DMS53 treated with DMSO at 0.1 percent for 48 hours (cell line): ENCODE measurements at regions not wholly inside any gene's neighbourhood (a gene's known extent, or its start where the extent isn't known, plus 50 kb on each side); places are given as distances from the start of the nearest gene placed in this dataset.
"Not testable (repeated sequence)": the region's sequence is repeated elsewhere in the genome, so short reads cannot be mapped to it uniquely, and the experiment has no call there.

Source experiments
- DNase-seq: peaks from one replicate; lab custom pipeline; 2025; ENCODE audit not compliant: unreplicated experiment; lab: John Stamatoyannopoulos, UW

DNA sequence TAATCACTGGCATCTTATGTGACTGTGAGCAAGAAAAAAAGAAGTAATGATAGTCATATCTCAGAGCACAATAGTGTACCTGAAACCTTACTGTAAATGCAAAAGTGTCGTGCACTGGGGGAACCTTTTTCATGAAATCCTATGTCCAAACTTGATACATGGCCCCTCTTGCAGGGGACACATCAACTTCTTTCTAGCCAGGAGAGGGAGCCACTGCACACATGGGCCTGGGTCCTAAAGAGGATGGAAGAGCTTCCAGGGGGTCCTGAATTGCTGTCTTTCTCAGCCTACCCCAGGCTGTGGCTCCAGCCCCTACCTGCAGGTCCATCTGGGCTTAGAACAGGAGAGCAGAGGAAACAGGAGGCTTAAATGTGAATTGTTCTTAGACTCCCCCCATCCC, 165.7 kb downstream of the SOD2 start:
- DNase-seq, result no peak

GRCh38 chr6:159525445-159526025, 167.5 kb downstream of the SOD2 start:
- no peak for DNase-seq

DNA sequence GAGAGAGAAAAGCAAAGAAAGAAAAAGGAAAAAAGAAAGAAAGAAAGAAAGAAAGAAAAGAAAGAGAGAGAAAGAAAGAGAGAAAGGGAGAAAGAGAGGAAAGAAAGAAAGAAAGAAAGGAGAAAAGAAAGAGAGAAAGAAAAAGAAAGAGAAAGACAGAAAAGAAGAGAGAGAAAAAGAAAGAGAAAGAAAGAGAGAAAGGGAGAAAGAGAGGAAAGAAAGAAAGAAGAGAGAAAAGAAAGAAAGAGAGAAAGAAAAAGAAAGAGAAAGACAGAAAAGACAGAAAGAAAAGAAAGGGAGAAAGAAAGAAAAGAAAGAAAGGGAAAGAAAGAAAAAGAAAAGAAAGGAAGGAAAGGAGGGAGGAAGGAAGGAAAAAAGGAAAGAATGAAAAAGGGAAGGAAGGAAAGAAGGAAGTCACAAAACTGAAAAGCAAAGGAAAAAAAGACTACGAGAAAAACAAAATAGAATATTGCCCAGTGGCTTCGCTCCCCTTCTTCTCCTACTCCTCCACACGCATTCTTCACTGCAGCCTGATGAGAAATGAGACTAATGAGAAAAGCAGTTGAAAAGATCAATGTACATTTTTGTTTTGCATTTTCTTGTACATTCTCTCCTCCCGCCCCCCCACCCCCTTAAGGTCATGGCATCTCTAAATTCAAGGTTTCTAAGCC, 170.0 kb downstream of the SOD2 start:
- no peak for DNase-seq

- DNase-seq, result no peak
Measured at GRCh38 chr6:159521962-159522361, 171.1 kb downstream of the SOD2 start.

DNA sequence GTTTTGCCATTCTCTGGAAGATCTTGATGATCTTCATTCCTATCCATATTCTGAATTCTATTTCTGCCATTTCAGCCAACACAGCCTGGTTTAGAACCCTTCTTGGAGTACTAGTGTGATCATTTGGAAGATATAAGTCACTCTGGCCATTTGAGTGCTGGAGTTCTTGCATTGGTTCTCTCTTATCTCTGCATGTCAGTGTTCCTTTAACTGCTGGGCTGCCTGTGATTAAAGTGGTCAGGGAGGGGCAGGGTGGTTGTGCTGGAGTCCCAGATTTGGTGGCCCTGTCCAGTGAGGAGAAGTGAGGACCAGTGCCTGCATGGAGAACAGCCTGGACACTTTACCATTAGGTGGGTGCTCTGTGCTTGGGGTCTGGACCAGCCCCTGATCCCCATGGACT, 173.0 kb downstream of the SOD2 start:
- DNase-seq, result no peak

- not testable (repeated sequence) for DNase-seq
Measured at GRCh38 chr6:159515811-159516210, 177.2 kb downstream of the SOD2 start.

- DNase-seq, result no peak
Measured at GRCh38 chr6:159513914-159514313, 179.1 kb downstream of the SOD2 start.

- no peak for DNase-seq
Measured at GRCh38 chr6:159513074-159513720, 179.8 kb downstream of the SOD2 start.

- no peak for DNase-seq
Measured at GRCh38 chr6:159512571-159512970, 180.5 kb downstream of the SOD2 start.

GRCh38 chr6:159512104-159512503, 180.9 kb downstream of the SOD2 start:
- no peak for DNase-seq

DNA sequence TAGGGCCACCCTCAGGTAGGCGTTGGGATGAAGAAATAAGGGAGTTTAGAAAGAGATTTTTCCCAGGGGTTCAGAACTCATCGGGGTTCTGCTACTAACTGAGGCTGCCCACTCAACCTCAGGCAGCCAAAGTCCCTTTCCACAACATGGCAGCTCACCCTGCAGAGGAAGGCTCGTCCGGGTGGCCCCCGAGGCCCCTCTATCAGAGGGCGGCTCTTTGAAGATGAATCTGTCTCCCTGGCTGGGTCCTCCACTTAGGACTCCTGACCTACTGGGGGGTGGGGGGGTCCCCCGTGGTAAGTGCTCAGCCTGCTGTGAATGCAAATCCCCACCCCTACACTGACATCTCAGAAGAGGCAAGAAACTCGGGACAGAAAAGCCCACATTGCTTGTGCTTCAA, 182.9 kb downstream of the SOD2 start:
- DNase-seq, result no peak

DNA sequence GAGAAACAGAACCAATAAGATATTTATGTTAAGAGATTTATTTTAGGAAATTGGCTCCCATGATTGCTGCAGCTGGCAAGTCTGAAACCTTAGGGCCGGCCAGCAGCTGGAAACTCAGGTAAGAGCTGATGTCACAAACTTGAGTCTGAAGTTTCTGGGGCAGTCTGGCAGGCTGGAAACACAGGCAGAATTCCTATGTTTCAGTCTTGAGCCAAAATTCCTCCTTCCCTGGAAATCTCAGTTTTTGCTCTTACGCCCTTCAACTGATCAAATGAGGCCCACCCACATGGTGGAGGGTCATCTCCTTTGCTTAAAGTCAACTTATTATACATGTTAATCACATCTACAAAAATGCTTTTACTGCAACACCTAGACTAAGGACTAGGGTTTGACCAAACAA, 184.1 kb downstream of the SOD2 start:
- no peak for DNase-seq

DNA sequence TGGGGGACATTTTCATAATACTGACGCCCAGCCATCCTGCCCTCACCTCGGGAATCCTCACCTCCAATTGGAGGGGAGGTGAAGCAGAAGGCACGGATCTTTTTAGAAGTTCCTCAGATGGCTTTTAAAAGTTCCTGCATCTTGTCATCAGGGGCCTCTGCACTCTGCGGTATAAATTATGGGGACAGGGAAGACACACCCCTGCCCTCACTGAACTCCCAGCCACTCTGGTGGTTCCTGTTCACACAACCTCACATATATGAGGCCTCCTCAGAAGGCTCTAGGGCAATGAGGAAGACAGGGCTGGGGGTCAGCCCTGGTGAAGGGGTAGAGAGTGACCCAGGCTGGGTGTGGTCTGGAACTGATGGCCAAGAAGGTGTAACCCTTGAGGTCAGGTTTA, 187.0 kb downstream of the SOD2 start:
- no peak for DNase-seq

DNA sequence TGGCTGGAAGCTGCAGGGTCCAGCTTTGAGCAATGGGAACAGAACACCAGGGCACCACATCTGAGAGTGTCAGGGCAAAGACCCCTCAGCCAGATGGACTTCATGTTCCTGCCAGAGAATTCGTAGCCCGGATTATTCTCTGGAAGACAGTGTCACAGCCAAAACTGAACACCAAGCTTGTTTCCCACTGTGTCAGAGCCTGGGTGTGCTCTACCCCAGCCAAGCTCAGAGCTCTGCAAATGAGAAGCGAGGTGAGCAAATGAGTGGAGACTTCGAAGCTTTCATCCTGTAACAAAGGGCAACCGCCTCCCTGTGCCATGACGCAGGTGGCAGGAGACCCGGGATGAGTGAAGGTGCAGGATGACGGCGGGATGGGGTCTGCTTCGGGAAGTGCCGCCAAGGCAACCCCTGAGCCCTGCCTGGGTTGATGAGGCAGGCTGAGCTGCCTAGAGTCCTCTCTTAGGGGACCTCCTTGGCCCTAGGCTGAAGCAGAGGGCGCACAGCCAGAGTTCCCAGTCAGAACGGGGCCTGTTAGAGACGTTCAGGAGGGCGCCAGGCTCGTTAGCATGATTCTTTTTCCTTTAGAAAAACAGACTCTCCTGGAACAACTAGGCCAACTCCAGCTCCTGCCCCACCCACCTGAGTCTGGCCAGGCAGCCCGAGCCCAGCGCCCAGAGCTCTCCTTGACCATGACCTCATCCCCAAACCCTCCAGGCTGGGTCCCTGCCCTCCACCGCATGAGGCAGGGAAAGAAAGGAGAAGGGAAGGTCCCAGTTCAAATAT, 187.7 kb downstream of the SOD2 start:
- DNase-seq, result no peak

GRCh38 chr6:159501558-159501957, 191.5 kb downstream of the SOD2 start:
- no peak for DNase-seq

DNA sequence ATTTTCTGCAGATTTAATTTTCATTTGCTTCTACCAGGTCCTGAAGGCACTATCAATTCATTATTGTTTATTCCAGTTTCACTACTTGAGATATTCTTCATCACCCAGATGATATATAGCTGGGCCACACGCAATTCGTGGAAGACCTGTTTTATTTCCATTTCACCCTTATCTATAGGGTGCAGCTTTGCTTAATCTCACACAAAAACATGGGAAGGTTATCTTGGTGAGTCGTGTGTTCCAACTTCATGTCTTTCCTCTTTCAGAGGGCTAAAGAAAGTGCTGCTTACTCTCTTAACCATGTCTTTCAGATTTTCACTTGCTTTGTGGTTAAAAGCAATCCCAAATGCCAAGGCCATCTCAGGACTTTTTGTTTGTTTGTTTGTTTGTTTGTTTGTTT, 194.0 kb downstream of the SOD2 start:
- DNase-seq, result no peak

DNA sequence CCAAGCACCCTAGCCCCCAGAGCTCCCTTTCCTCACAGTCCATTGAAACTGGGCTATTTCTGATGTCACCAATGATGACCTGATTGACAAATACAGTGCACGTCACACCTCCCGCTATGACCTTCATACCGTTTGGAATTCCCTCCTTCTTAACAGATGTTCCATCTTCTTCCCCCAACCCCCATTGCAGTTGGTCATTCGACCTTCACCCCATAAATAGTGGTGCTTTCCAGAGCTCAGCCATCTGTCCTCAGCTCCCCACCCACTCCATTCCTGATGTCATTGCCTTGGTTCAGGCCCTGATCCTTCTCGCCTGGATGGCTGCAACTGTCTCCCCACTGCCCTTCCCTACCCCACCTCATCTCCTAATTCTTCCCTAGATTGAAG, 198.5 kb downstream of the SOD2 start:
- no peak for DNase-seq

DNA sequence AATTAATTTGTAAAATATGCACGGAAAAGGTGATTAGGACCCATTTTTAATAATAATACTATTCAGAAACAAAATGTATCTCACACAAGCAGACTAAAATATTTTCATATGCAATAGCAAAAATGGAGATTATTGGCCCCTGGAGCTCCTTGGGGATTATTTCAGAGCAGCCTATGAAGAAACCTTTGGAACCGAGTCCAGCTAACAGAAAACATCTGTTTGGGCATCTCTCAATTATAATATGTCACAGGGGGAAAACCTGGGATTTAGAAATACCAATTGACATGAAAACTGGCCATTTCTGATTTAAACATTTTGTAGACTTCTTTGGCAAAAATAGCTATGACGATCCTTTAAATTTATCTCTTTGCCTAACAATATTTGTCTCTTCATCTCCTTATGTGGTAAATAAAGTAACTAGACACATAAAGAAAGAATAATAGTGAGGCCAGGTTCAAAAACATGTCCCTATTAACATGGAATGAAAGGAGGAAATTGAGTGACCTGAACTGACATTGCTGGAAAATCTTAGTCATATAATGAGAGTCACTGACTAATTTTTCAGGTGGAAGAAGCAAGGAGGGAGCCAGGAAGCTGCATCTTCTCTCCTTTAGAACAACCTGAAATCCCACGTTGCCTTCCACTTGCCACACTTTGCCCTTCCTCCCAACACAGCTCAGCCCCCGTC, 199.0 kb downstream of the SOD2 start:
- no peak for DNase-seq

DNA sequence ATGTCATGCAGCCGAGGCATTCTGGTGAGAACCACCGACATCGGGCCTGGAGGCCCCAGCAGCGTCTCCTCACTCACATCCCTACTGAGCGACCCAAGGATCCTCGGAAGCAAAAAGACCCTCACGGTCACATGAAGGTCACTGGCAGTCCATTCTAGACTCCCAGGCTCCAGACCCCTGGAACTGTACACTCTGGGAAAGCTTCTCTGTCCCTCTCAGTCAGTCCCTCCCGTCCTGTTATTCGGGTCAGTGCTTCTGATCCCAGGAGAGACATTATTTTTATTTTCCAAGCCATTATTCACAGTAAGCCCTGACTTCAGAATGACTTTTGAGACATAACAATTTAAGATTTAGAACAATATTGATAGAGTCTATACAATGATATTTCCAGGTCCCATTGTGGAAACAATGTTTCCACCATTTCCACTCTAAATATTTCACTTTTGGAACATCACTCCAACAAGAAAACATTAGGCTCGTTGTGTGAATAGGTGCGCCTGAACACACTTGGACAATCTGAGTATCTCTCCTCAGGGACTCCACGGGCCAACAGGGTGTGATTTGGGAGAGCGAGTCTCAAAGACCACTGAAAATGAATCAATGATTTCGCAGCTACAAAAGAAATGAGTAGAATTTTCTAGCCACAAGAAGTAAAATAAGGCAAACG, 199.7 kb downstream of the SOD2 start:
- DNase-seq, result no peak

GRCh38 chr6:159490298-159490937, 202.6 kb downstream of the SOD2 start:
- DNase-seq, result no peak
